H1 (cell line): ENCODE measurements at regions not wholly inside any gene's neighbourhood (a gene's known extent, or its start where the extent isn't known, plus 50 kb on each side); places are given as distances from the start of the nearest gene placed in this dataset.

Source experiments
- CTCF ChIA-PET: fragments of 300-600 bp; sonication (Branson Sonifier 250); formaldehyde crosslinking; loops from one replicate; lab custom pipeline; 2021; ENCODE audit not compliant: partially characterized antibody; lab: Charles Lee
- POLR2A ChIA-PET: fragments of 300-600 bp; sonication (Branson Sonifier 250); formaldehyde crosslinking; loops from one replicate; lab custom pipeline; 2021; ENCODE audit warnings: inconsistent platforms; ENCODE audit not compliant: partially characterized antibody; lab: Charles Lee
- DNase-seq, 2 experiments: peaks; one replicate each; pipeline versions ENCODE4 v3.0.0 to v3.0.0-alpha.2; 2010 to 2022; ENCODE audit warnings: low spot score in 2 of 2, low read depth in 1 of 2, mixed read lengths in 1 of 2
- FAIRE-seq: peaks from 2 replicates; lab custom pipeline; 2011; peaks lifted over from hg19 to GRCh38; lab: Jason Lieb, UNC
- H2AFZ ChIP-seq: 2 replicates; pipeline ENCODE4 v1.8.1; 2012; ENCODE audit warnings: low read length, inconsistent platforms
- H2AK5ac ChIP-seq: 2 replicates; pipeline ENCODE4 v1.6.1; 2013; ENCODE audit warnings: low read depth, low read length
- H2BK120ac ChIP-seq: replicated peaks from 2 replicates; pipeline ENCODE3; 2013; ENCODE audit warnings: low read depth, low read length, inconsistent platforms
- H2BK12ac ChIP-seq: 2 replicates; pipeline ENCODE4 v1.6.1; 2013; ENCODE audit warnings: low read depth, low read length
- H2BK15ac ChIP-seq: 2 replicates; pipeline ENCODE4 v1.6.1; 2013; ENCODE audit warnings: low read length
- H2BK20ac ChIP-seq: 2 replicates; pipeline ENCODE4 v1.6.1; 2013; ENCODE audit warnings: low read length
- H2BK5ac ChIP-seq: 2 replicates; pipeline ENCODE4 v1.6.1; 2013; ENCODE audit warnings: low read depth, low read length
- H3K14ac ChIP-seq: 2 replicates; pipeline ENCODE4 v1.6.1; 2013; ENCODE audit warnings: inconsistent platforms; ENCODE audit not compliant: insufficient read length
- H3K18ac ChIP-seq: 2 replicates; pipeline ENCODE4 v1.6.1; 2013; ENCODE audit warnings: low read length; ENCODE audit errors: extremely low read depth
- H3K23ac ChIP-seq: 2 replicates; pipeline ENCODE4 v1.6.1; 2013; ENCODE audit warnings: inconsistent platforms; ENCODE audit not compliant: insufficient read length
- H3K23me2 ChIP-seq: 2 replicates; pipeline ENCODE4 v1.6.1; 2013; ENCODE audit warnings: low read depth, low read length
- H3K27ac ChIP-seq: 2 replicates; pipeline ENCODE4 v1.6.1; 2011; ENCODE audit warnings: low read depth, low read length, inconsistent platforms
- H3K27me3 ChIP-seq, 4 experiments: replicated peaks in 1 of 4; 1 replicate in 1 of 4; 2 replicates in 3 of 4; pipeline versions ENCODE4 v1.6.1 to v1.8.1; 2011 to 2013; ENCODE audit warnings: low read length in 3 of 4, mild to moderate bottlenecking in 3 of 4, inconsistent platforms in 2 of 4, mixed read lengths in 2 of 4, moderate library complexity in 1 of 4; ENCODE audit not compliant: control insufficient read depth in 3 of 4, insufficient read depth in 3 of 4; ENCODE audit errors: extremely low read depth in 1 of 4
- H3K36me3 ChIP-seq, 4 experiments: 2 replicates each; pipeline versions ENCODE4 v1.6.1 to v1.8.1; 2011 to 2013; ENCODE audit warnings: mild to moderate bottlenecking in 4 of 4, low read length in 3 of 4, moderate library complexity in 2 of 4, control low read depth in 1 of 4, inconsistent platforms in 1 of 4; ENCODE audit not compliant: insufficient read depth in 4 of 4, control insufficient read depth in 2 of 4
- H3K4ac ChIP-seq: replicated peaks from 2 replicates; pipeline ENCODE3; 2013; ENCODE audit warnings: low read length, low read depth, mixed read lengths, inconsistent platforms; ENCODE audit not compliant: insufficient read length
- H3K4me1 ChIP-seq, 4 experiments: replicated peaks in 1 of 4; 1 replicate in 1 of 4; 2 replicates in 3 of 4; pipeline versions ENCODE4 v1.6.1 to v1.8.1; 2011 to 2013; ENCODE audit warnings: low read length in 3 of 4, inconsistent platforms in 2 of 4, mixed read lengths in 1 of 4; ENCODE audit not compliant: insufficient read depth in 4 of 4, control insufficient read depth in 3 of 4
- H3K4me2 ChIP-seq, 2 experiments: 2 replicates each; pipeline versions ENCODE4 v1.6.1 to v1.8.1; 2011 to 2013; ENCODE audit warnings: low read depth in 2 of 2, low read length in 2 of 2, control low read depth in 1 of 2, inconsistent platforms in 1 of 2, mild to moderate bottlenecking in 1 of 2; ENCODE audit not compliant: insufficient read depth in 1 of 2
- H3K4me3 ChIP-seq, 4 experiments: fragments of 200-600, 300-600 bp in 1 of 4; sonication (generic), shearing (Covaris generic), sonication (Bioruptor Twin) in 1 of 4; 2 replicates each; pipeline versions ENCODE4 v1.5.1 to v1.8.1; 2011 to 2016; ENCODE audit warnings: low read length in 4 of 4, low read depth in 3 of 4, control low read depth in 2 of 4, inconsistent platforms in 2 of 4, mild to moderate bottlenecking in 2 of 4, mixed read lengths in 1 of 4, moderate library complexity in 1 of 4; ENCODE audit not compliant: insufficient read depth in 2 of 4; ENCODE audit errors: extremely low read depth in 1 of 4
- H3K56ac ChIP-seq: replicated peaks from 2 replicates; pipeline ENCODE3; 2013; ENCODE audit warnings: low read depth, mild to moderate bottlenecking, mixed read lengths, low read length, inconsistent platforms; ENCODE audit not compliant: insufficient read length
- H3K79me1 ChIP-seq: 2 replicates; pipeline ENCODE4 v1.6.1; 2013; ENCODE audit warnings: low read depth, low read length, control low read depth
- H3K79me2 ChIP-seq, 2 experiments: 2 replicates each; pipeline versions ENCODE4 v1.6.1 to v1.8.1; 2012 to 2013; ENCODE audit warnings: low read length in 2 of 2, mild to moderate bottlenecking in 2 of 2, inconsistent platforms in 1 of 2; ENCODE audit not compliant: insufficient read depth in 2 of 2, control insufficient read depth in 1 of 2
- H3K9ac ChIP-seq, 4 experiments: replicated peaks in 1 of 4; 1 replicate in 1 of 4; 2 replicates in 3 of 4; pipeline versions ENCODE4 v1.6.1 to v1.8.1; 2011 to 2013; ENCODE audit warnings: low read depth in 3 of 4, low read length in 3 of 4, control low read depth in 2 of 4, mild to moderate bottlenecking in 2 of 4, moderate library complexity in 2 of 4, inconsistent platforms in 1 of 4; ENCODE audit errors: extremely low read depth in 1 of 4
- H3K9me3 ChIP-seq, 2 experiments: 2 replicates each; pipeline versions ENCODE4 v1.6.1 to v1.8.1; 2012 to 2013; ENCODE audit warnings: mild to moderate bottlenecking in 2 of 2, moderate library complexity in 2 of 2, control low read depth in 1 of 2, inconsistent platforms in 1 of 2, low read depth in 1 of 2, low read length in 1 of 2, mixed read lengths in 1 of 2; ENCODE audit not compliant: insufficient read depth in 2 of 2
- H4K20me1 ChIP-seq, 2 experiments: replicated peaks in 1 of 2; 2 replicates each; pipeline versions ENCODE3 to v1.8.1; 2011 to 2013; ENCODE audit warnings: inconsistent platforms in 2 of 2, low read length in 2 of 2, mild to moderate bottlenecking in 1 of 2; ENCODE audit not compliant: insufficient read depth in 2 of 2, control insufficient read depth in 1 of 2
- H4K5ac ChIP-seq: 2 replicates; pipeline ENCODE4 v1.6.1; 2013; ENCODE audit warnings: low read length, low read depth, mixed read lengths, inconsistent platforms; ENCODE audit not compliant: insufficient read length
- H4K8ac ChIP-seq: 2 replicates; pipeline ENCODE4 v1.8.0; 2013; ENCODE audit warnings: mild to moderate bottlenecking, moderate library complexity, low read length, inconsistent platforms; ENCODE audit not compliant: insufficient read depth; ENCODE audit errors: extremely low read depth
- H4K91ac ChIP-seq: replicated peaks from 2 replicates; pipeline ENCODE3; 2013; ENCODE audit warnings: low read length, mixed read lengths, inconsistent platforms; ENCODE audit not compliant: insufficient read length
- CBX8 ChIP-seq: fragments of 300-800, 300-1000 bp; sonication (generic); IDR thresholded peaks from 2 replicates; pipeline ENCODE4 v1.7.1; 2016; ENCODE audit warnings: low read depth, low read length, borderline replicate concordance
- CTCF ChIP-seq, 3 experiments: IDR thresholded peaks; 1 replicate in 2 of 3; 2 replicates in 1 of 3; pipeline versions ENCODE4 v1.5.1 to v1.6.1; 2011; ENCODE audit warnings: low read length in 3 of 3, mild to moderate bottlenecking in 3 of 3, inconsistent platforms in 2 of 3, low read depth in 1 of 3, moderate library complexity in 1 of 3; ENCODE audit not compliant: insufficient read depth in 1 of 3; ENCODE audit errors: control extremely low read depth in 1 of 3
- EGR1 ChIP-seq: IDR thresholded peaks from 2 replicates; pipeline ENCODE4 v1.6.1; 2011; ENCODE audit warnings: low read depth, low read length, borderline replicate concordance
- HDAC2 ChIP-seq, 2 experiments: fragments of 300-600 bp in 1 of 2; sonication (generic) in 1 of 2; IDR thresholded peaks; 2 replicates each; pipeline ENCODE4 v1.6.1; 2011 to 2012; ENCODE audit warnings: low read depth in 2 of 2, low read length in 2 of 2, mild to moderate bottlenecking in 2 of 2, moderate library complexity in 2 of 2, borderline replicate concordance in 1 of 2, inconsistent platforms in 1 of 2
- JUND ChIP-seq: IDR thresholded peaks from 2 replicates; pipeline ENCODE4 v1.6.1; 2011; ENCODE audit warnings: mild to moderate bottlenecking, improper control_type of control experiment, low read length
- KDM1A ChIP-seq: fragments of 200-600, 300-600 bp; sonication (generic); IDR thresholded peaks from 2 replicates; pipeline ENCODE4 v1.7.1; 2016; ENCODE audit warnings: mild to moderate bottlenecking, low read length, borderline replicate concordance
- MAX ChIP-seq: IDR thresholded peaks from 2 replicates; pipeline ENCODE4 v1.6.1; 2012; ENCODE audit warnings: inconsistent platforms
- RAD21 ChIP-seq, 2 experiments: IDR thresholded peaks in 1 of 2; conservative IDR thresholded peaks in 1 of 2; 2 replicates each; pipeline ENCODE4 v1.6.1; 2011; ENCODE audit warnings: low read depth in 2 of 2, low read length in 2 of 2, improper control_type of control experiment in 1 of 2, inconsistent platforms in 1 of 2, mild to moderate bottlenecking in 1 of 2, moderate library complexity in 1 of 2
- SIN3A ChIP-seq, 2 experiments: IDR thresholded peaks in 1 of 2; conservative IDR thresholded peaks in 1 of 2; 2 replicates each; pipeline ENCODE4 v1.6.1; 2011 to 2012; ENCODE audit warnings: low read length in 2 of 2, improper control_type of control experiment in 1 of 2, low read depth in 1 of 2, mild to moderate bottlenecking in 1 of 2
- WGBS, 2 experiments: shearing (Covaris generic) in 1 of 2; methylation state at CpG; one replicate each; pipeline versions ENCODE4 v1.1.6 to v1.1.7; 2013 to 2015; ENCODE audit warnings: low lambda C conversion rate in 2 of 2, mixed read lengths in 2 of 2, inconsistent platforms in 1 of 2, low coverage in 1 of 2, missing lambda C conversion rate in 1 of 2; ENCODE audit not compliant: insufficient replicate concordance in 2 of 2, insufficient coverage in 1 of 2, insufficient read length in 1 of 2; ENCODE audit errors: extremely low coverage in 1 of 2, missing lambda C conversion rate in 1 of 2; 5-methylcytosine and 5-hydroxymethylcytosine counted together

DNA sequence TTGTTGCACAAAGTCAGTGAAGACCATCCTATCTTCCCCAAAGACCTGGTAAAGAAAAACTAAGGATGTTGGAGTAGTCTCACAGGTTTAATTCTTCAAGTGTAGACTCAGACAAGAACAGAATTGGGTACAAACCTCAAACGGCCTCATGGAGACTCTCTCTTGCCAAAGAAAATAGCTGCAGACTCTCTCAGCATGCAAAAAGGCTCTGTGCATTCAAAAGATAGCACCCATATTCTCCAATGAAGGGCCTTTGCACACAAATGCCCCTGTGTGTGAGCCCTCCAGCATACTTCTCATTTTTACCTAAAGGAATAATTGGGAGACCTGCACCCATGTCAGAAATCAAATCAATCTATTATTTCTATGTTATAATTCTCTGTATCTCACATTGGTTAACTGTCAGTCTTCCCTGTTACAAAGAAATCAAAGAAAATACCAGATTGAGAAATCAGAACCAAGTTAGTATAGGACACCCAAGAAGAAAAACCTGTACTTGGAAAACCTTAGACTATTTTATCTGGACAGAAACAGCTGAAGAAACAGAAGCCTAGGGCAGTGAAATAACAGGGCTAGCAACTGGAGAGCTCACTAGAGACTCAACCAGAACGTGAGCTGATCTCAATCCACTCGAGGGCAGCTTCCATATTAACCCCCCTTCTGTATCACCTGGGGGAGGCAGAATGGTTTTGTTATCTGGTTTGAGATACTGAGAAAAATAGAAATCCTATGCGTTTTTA lies 134.7 kb upstream of the DNAJC10 start:
- H3K56ac ChIP-seq = no peak overlapping the region
- no peak overlapping the region for H4K8ac ChIP-seq
- H4K20me1 ChIP-seq = no peaks in the 10 kb centered on the region
- H4K91ac ChIP-seq = no peak overlapping the region
- ChIA-PET POLR2A (no interaction called here), CTCF (interaction anchor here (1.0 to 1.9 kb wide), 4 partner anchors 11 to 395 kb away, joined by 3 to 7 read pairs (median 3); no protein-coding TSS in a partner anchor)
- DNase-seq (no peak), FAIRE-seq (no peak)
- H3K4me1 ChIP-seq = no peaks in the 10 kb centered on the region
- H2BK120ac ChIP-seq = no peak overlapping the region
- no peaks in the 10 kb centered on the region for H3K27me3 ChIP-seq
- no peaks in the 10 kb centered on the region for H3K79me1 ChIP-seq
- no peak overlapping the region for H3K18ac ChIP-seq
- H2AK5ac ChIP-seq = no peak overlapping the region
- H3K4me2 ChIP-seq = no peak overlapping the region
- H4K5ac ChIP-seq = no peak overlapping the region
- H2AFZ ChIP-seq = no peak overlapping the region
- H3K36me3 ChIP-seq = no peaks in the 10 kb centered on the region
- H2BK20ac ChIP-seq = no peak overlapping the region
- H3K14ac ChIP-seq = no peak overlapping the region
- H3K9me3 ChIP-seq = no peaks in the 10 kb centered on the region
- H2BK5ac ChIP-seq = no peak overlapping the region
- no peaks in the 10 kb centered on the region for H3K23me2 ChIP-seq
- no peak overlapping the region for H2BK15ac ChIP-seq
- no peak overlapping the region for H2BK12ac ChIP-seq
- H3K9ac ChIP-seq = no peak overlapping the region
- H3K4ac ChIP-seq = no peak overlapping the region
- H3K79me2 ChIP-seq = no peaks in the 10 kb centered on the region
- 91% methylated on average over 4 of the region's 4 CpGs; no CpG with 5 or more reads in 1 of the 2 experiments for WGBS, 2 experiments
- no peak overlapping the region for H3K27ac ChIP-seq
- no peak overlapping the region for H3K4me3 ChIP-seq
- H3K23ac ChIP-seq = no peak overlapping the region
- no peak for TF ChIP-seq HDAC2 (IDR thresholded peaks at IDR 0.05; ENCODE audit: borderline replicate concordance in 1 of 2, low read depth in 2 of 2, low read length in 2 of 2)
- TF ChIP-seq RAD21 (IDR thresholded peaks at IDR 0.05 in 1 of 2, conservative IDR thresholded peaks at IDR 0.05 in 1 of 2; ENCODE audit: low read depth in 2 of 2, low read length in 2 of 2) = no peak
- no peak for TF ChIP-seq EGR1
- TF ChIP-seq KDM1A = no peak
- TF ChIP-seq SIN3A (conservative IDR thresholded peaks at IDR 0.05 in 1 of 2, IDR thresholded peaks at IDR 0.05 in 1 of 2; ENCODE audit: low read depth in 1 of 2, low read length in 2 of 2) = no peak
- TF ChIP-seq JUND = no peak
- no peak for TF ChIP-seq CBX8
- TF ChIP-seq CTCF (IDR thresholded peaks at IDR 0.05; ENCODE audit: control extremely low read depth in 1 of 3, insufficient read depth in 1 of 3, low read depth in 1 of 3, low read length in 3 of 3) = no peak
- no peak for TF ChIP-seq MAX
